ENCODE measurements at regions not wholly inside any gene's neighbourhood (a gene's known extent, or its start where the extent isn't known, plus 50 kb on each side); places are given as distances from the start of the nearest gene placed in this dataset.

- Histone ChIP-seq H3K36me3 (no peaks in the 10 kb centered on the region), H3K4me3 (no peak overlapping the region), H3K27me3 (ENCODE audit: low read depth) (no peaks in the 10 kb centered on the region), H3K9me3 (replicated peaks) (no peaks in the 10 kb centered on the region), H3K4me1 (no peaks in the 10 kb centered on the region), H3K27ac (replicated peaks) (no peak overlapping the region)
- TF ChIP-seq CTCF (IDR thresholded peaks at IDR 0.05; ENCODE audit: borderline replicate concordance) = no peak
- intact Hi-C loops (cut with micrococcal nuclease) = no loop called here
- no peak for DNase-seq
Measured at GRCh38 chr5:106380736-106381135, 1290.0 kb downstream of the EFNA5 start.

DNA sequence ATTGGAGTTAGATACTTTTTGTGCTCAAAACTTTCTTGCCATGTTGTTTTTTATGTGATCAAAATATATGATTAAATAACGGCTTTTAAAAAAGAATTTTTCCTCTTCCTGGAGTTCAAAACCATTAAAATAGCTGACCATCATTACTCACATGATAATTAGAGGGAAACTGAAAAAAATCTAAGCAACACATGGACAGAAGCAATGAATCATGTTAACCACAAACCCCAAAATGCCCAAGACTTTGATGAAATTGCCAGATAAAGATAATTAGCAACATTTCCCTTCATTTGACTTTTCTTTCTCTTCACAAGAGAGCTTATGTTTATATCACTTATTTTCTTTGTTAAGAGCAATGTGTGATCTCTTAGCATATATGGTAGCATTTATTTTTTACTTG is 1294.2 kb downstream of the EFNA5 start:
- Histone ChIP-seq H3K4me1 (no peaks in the 10 kb centered on the region), H3K27ac (replicated peaks) (no peak overlapping the region), H3K27me3 (ENCODE audit: low read depth) (no peaks in the 10 kb centered on the region), H3K9me3 (replicated peaks) (peaks cover 14% of the 10 kb centered on the region), H3K36me3 (no peaks in the 10 kb centered on the region), H3K4me3 (no peak overlapping the region)
- no peak for DNase-seq
- intact Hi-C loops (cut with micrococcal nuclease) = no loop called here
- TF ChIP-seq CTCF (IDR thresholded peaks at IDR 0.05; ENCODE audit: borderline replicate concordance) = no peak

DNA sequence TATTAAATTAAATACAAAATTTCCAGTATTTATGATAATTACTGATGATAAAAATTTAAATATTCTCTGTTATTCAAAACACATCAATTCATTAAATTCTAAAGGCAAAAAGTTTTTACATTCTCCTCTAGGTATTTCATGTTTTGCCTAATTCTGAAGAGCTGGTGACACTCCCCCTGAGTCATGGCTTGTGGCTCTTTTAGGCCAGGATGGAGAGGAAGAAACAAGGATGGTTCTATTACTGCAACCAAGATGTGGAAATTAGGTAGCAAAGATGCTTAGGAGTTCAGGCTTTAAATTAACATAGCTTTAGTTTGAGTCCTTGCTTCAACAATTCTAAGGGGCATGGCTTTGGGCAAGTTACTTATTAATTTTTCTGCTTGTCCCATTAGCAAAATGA is 1295.8 kb downstream of the EFNA5 start:
- H3K27me3 ChIP-seq (ENCODE audit: low read depth) = no peaks in the 10 kb centered on the region
- H3K36me3 ChIP-seq = no peaks in the 10 kb centered on the region
- no peak for TF ChIP-seq CTCF (IDR thresholded peaks at IDR 0.05; ENCODE audit: borderline replicate concordance)
- no peak overlapping the region for H3K4me3 ChIP-seq
- H3K4me1 ChIP-seq = no peaks in the 10 kb centered on the region
- no peak overlapping the region for H3K27ac ChIP-seq (replicated peaks)
- peaks cover 29% of the 10 kb centered on the region for H3K9me3 ChIP-seq (replicated peaks)
- intact Hi-C loops (cut with micrococcal nuclease) = no loop called here
- DNase-seq = no peak

- intact Hi-C loops (cut with micrococcal nuclease) = no loop called here
- Histone ChIP-seq H3K4me1 (no peaks in the 10 kb centered on the region), H3K36me3 (no peaks in the 10 kb centered on the region), H3K27ac (replicated peaks) (no peak overlapping the region), H3K9me3 (replicated peaks) (peaks cover 38% of the 10 kb centered on the region), H3K27me3 (ENCODE audit: low read depth) (no peaks in the 10 kb centered on the region), H3K4me3 (no peak overlapping the region)
- no peak for TF ChIP-seq CTCF (IDR thresholded peaks at IDR 0.05; ENCODE audit: borderline replicate concordance)
- no peak for DNase-seq
Measured at GRCh38 chr5:106368021-106368420, 1302.7 kb downstream of the EFNA5 start.

- Histone ChIP-seq H3K4me1 (no peaks in the 10 kb centered on the region), H3K4me3 (no peak overlapping the region), H3K27me3 (ENCODE audit: low read depth) (no peaks in the 10 kb centered on the region), H3K9me3 (replicated peaks) (peaks cover 39% of the 10 kb centered on the region), H3K36me3 (no peaks in the 10 kb centered on the region), H3K27ac (replicated peaks) (no peak overlapping the region)
- intact Hi-C loops (cut with micrococcal nuclease) = no loop called here
- no peak for TF ChIP-seq CTCF (IDR thresholded peaks at IDR 0.05; ENCODE audit: borderline replicate concordance)
- no peak for DNase-seq
Measured at GRCh38 chr5:106367281-106367680, 1303.5 kb downstream of the EFNA5 start.

GRCh38 chr5:106363578-106363977 is 1307.2 kb downstream of the EFNA5 start:
- DNase-seq = no peak
- Histone ChIP-seq H3K36me3 (no peaks in the 10 kb centered on the region), H3K4me1 (no peaks in the 10 kb centered on the region), H3K9me3 (replicated peaks) (peaks cover 14% of the 10 kb centered on the region), H3K27ac (replicated peaks) (no peak overlapping the region), H3K4me3 (no peak overlapping the region), H3K27me3 (ENCODE audit: low read depth) (no peaks in the 10 kb centered on the region)
- no peak for TF ChIP-seq CTCF (IDR thresholded peaks at IDR 0.05; ENCODE audit: borderline replicate concordance)
- intact Hi-C loops (cut with micrococcal nuclease) = no loop called here

All from left ventricle myocardium inferior (tissue), 1 donor.